ENCODE measurements at regions not wholly inside any gene's neighbourhood (a gene's known extent, or its start where the extent isn't known, plus 50 kb on each side); places are given as distances from the start of the nearest gene placed in this dataset.

DNA sequence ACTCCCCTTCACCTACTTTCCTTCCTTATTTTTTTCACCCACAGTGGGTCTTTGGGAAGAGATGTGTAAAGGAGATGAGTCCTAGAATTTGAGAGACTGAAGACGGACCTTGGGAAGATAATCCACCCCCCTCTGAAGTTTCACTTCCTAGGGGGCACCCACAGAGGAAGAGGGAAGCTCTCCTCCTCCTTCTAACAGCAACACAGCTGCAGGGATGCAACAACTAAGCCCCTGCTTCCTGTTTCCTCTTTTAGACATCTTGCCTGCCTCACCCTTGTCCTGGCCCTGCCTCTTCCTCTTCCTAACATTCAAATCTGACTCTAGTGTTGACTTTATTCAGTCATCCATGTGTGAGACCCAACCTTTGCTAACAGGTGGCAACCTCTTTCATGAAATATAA, 424.6 kb downstream of the BUD13 start:
- TF ChIP-seq REST (IDR thresholded peaks at IDR 0.05; ENCODE audit: low read depth) (no peak), TCF12 (IDR thresholded peaks at IDR 0.05; ENCODE audit: low read depth) (no peak), EGR1 (IDR thresholded peaks at IDR 0.05) (no peak), YY1 (IDR thresholded peaks at IDR 0.05; ENCODE audit: low read depth) (no peak), CREB1 (IDR thresholded peaks at IDR 0.05; ENCODE audit: low read depth) (no peak), ZBTB7A (IDR thresholded peaks at IDR 0.05; ENCODE audit: low read depth) (no peak), CEBPB (IDR thresholded peaks at IDR 0.05) (no peak), TEAD4 (IDR thresholded peaks at IDR 0.05) (no peak)
- TF ChIP-seq, protein P1, sequence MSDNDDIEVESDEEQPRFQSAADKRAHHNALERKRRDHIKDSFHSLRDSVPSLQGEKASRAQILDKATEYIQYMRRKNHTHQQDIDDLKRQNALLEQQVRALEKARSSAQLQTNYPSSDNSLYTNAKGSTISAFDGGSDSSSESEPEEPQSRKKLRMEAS (IDR thresholded peaks at IDR 0.05): no peak
- TF ChIP-seq, protein P2, sequence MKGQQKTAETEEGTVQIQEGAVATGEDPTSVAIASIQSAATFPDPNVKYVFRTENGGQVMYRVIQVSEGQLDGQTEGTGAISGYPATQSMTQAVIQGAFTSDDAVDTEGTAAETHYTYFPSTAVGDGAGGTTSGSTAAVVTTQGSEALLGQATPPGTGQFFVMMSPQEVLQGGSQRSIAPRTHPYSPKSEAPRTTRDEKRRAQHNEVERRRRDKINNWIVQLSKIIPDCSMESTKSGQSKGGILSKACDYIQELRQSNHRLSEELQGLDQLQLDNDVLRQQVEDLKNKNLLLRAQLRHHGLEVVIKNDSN (IDR thresholded peaks at IDR 0.05): no peak

DNA sequence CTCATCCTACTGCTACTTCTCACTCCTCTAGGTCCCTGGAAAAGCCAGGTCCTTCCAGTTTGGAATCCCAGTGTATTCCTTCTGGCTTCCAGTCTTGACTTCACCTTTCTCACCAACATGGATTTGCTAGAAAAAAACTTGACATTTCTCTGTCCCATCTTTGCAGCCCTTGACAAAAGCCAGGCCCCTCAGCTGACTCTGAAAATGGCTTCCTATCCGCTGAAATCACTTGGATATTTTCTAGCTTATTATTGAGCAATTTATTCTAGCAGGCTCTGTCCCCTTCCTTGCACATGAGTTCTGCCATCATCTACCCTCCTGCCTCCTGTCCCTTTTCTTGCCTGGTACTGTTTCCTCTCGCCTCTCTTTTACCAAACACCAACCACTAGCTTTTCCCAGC, 427.2 kb downstream of the BUD13 start:
- TF ChIP-seq CREB1 (IDR thresholded peaks at IDR 0.05; ENCODE audit: low read depth) (no peak), TEAD4 (IDR thresholded peaks at IDR 0.05) (no peak), REST (IDR thresholded peaks at IDR 0.05; ENCODE audit: low read depth) (no peak), ZBTB7A (IDR thresholded peaks at IDR 0.05; ENCODE audit: low read depth) (no peak)
- TF ChIP-seq, protein P1 (IDR thresholded peaks at IDR 0.05): no peak

GRCh38 chr11:116344601-116345000, 428.2 kb downstream of the BUD13 start:
- TF ChIP-seq, protein P2 (IDR thresholded peaks at IDR 0.05): no peak
- no peak for TF ChIP-seq RAD21 (IDR thresholded peaks at IDR 0.05; ENCODE audit: low read depth)

DNA sequence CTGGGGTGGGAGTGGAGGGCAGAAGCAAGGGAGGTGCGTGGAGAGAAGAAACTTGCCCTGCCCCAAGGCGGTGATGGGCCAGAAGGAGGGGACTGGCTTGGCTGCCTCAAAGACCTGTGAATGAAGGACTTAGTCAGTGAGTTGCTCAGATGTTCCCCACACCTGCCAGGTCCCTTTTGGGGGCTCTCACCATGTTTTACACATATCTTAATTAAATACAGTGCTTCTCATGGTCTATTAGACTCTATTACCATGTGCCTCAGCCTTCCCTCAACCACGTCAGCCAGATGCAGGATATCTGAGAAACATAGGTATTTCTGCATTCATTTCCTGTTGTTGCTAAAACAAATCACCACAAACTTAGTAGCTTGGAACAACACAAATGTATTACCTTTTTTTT, 429.5 kb downstream of the BUD13 start:
- TF ChIP-seq EGR1 (IDR thresholded peaks at IDR 0.05): no peak
- TF ChIP-seq, protein P2 (IDR thresholded peaks at IDR 0.05): no peak
- no peak for TF ChIP-seq RAD21 (IDR thresholded peaks at IDR 0.05; ENCODE audit: low read depth)
- TF ChIP-seq TAF1 (IDR thresholded peaks at IDR 0.05; ENCODE audit: low read depth): no peak
- TF ChIP-seq TEAD4 (IDR thresholded peaks at IDR 0.05): no peak
- TF ChIP-seq EP300 (IDR thresholded peaks at IDR 0.05; ENCODE audit: borderline replicate concordance): no peak
- TF ChIP-seq, protein P1 (IDR thresholded peaks at IDR 0.05): no peak
- no peak for TF ChIP-seq YY1 (IDR thresholded peaks at IDR 0.05; ENCODE audit: low read depth)
- no peak for TF ChIP-seq CEBPB (IDR thresholded peaks at IDR 0.05)
- TF ChIP-seq REST (IDR thresholded peaks at IDR 0.05; ENCODE audit: low read depth): no peak
- no peak for TF ChIP-seq TCF12 (IDR thresholded peaks at IDR 0.05; ENCODE audit: low read depth)
- no peak for TF ChIP-seq ZBTB7A (IDR thresholded peaks at IDR 0.05; ENCODE audit: low read depth)

GRCh38 chr11:116342148-116342547, 430.6 kb downstream of the BUD13 start:
- TF ChIP-seq RAD21 (IDR thresholded peaks at IDR 0.05; ENCODE audit: low read depth) (no peak), TCF12 (IDR thresholded peaks at IDR 0.05; ENCODE audit: low read depth) (no peak)

Measured in Ishikawa (cell line).